ENCODE measurements at regions not wholly inside any gene's neighbourhood (a gene's known extent, or its start where the extent isn't known, plus 50 kb on each side); places are given as distances from the start of the nearest gene placed in this dataset.

- H3K27me3 ChIP-seq: no peaks in the 10 kb centered on the region
- H3K9me3 ChIP-seq: peaks cover 0 to 14% (median 0%) of the 10 kb centered on the region in 3 donors
- no peak for ATAC-seq
- no peak overlapping the region for H3K27ac ChIP-seq
- no peaks in the 10 kb centered on the region for H3K4me1 ChIP-seq
- H3K36me3 ChIP-seq: no peaks in the 10 kb centered on the region
- no peak overlapping the region for H3K4me3 ChIP-seq
- TF ChIP-seq POLR2AphosphoS5 (IDR thresholded peaks at IDR 0.05) (no peak), POLR2A (IDR thresholded peaks at IDR 0.05) (no peak), CTCF (IDR thresholded peaks at IDR 0.05) (no peak), EP300 (IDR thresholded peaks at IDR 0.05) (no peak)
- 47 to 88% methylated on average over 2 of the region's 2 CpGs for WGBS, 2 donors (ENCODE audit: low coverage in 1 of 2)
Measured at GRCh38 chr9:81171689-81172088, 517.7 kb downstream of the TLE1 start.

GRCh38 chr9:81162361-81162760, 527.0 kb downstream of the TLE1 start:
- TF ChIP-seq POLR2AphosphoS5 (IDR thresholded peaks at IDR 0.05) (no peak), POLR2A (IDR thresholded peaks at IDR 0.05) (no peak), CTCF (IDR thresholded peaks at IDR 0.05) (no peak), EP300 (IDR thresholded peaks at IDR 0.05) (no peak)
- Histone ChIP-seq H3K4me1 (no peaks in the 10 kb centered on the region), H3K27ac (no peak overlapping the region), H3K27me3 (no peaks in the 10 kb centered on the region), H3K36me3 (no peaks in the 10 kb centered on the region), H3K9me3 (peaks cover 0 to 6% (median 0%) of the 10 kb centered on the region in 3 donors), H3K4me3 (no peak overlapping the region)
- no peak for ATAC-seq
- 79 to 100% methylated on average over 1 to 8 of the region's 11 CpGs for WGBS, 2 donors (ENCODE audit: low coverage in 1 of 2)

- ATAC-seq: no peak
- Histone ChIP-seq H3K9me3 (no peaks in the 10 kb centered on the region), H3K4me3 (no peak overlapping the region), H3K27ac (no peak overlapping the region), H3K36me3 (no peaks in the 10 kb centered on the region), H3K4me1 (no peaks in the 10 kb centered on the region), H3K27me3 (no peaks in the 10 kb centered on the region)
- TF ChIP-seq CTCF (IDR thresholded peaks at IDR 0.05) (no peak), EP300 (IDR thresholded peaks at IDR 0.05) (no peak), POLR2A (IDR thresholded peaks at IDR 0.05) (no peak), POLR2AphosphoS5 (IDR thresholded peaks at IDR 0.05) (no peak)
Measured at GRCh38 chr9:81156381-81156780, 533.0 kb downstream of the TLE1 start.

GRCh38 chr9:81150016-81150625, 539.2 kb downstream of the TLE1 start:
- Histone ChIP-seq H3K4me3 (no peak overlapping the region), H3K27me3 (no peaks in the 10 kb centered on the region), H3K27ac (no peak overlapping the region), H3K9me3 (no peaks in the 10 kb centered on the region), H3K36me3 (no peaks in the 10 kb centered on the region), H3K4me1 (no peaks in the 10 kb centered on the region)
- ATAC-seq: no peak
- 61 to 85% methylated on average over 2 of the region's 2 CpGs for WGBS, 2 donors (ENCODE audit: low coverage in 1 of 2)
- no peak for TF ChIP-seq CTCF (IDR thresholded peaks at IDR 0.05)

- Histone ChIP-seq H3K9me3 (no peaks in the 10 kb centered on the region), H3K4me1 (no peaks in the 10 kb centered on the region), H3K4me3 (no peak overlapping the region), H3K36me3 (no peaks in the 10 kb centered on the region), H3K27me3 (no peaks in the 10 kb centered on the region), H3K27ac (no peak overlapping the region)
- ATAC-seq: no peak
- TF ChIP-seq EP300 (IDR thresholded peaks at IDR 0.05) (no peak), POLR2AphosphoS5 (IDR thresholded peaks at IDR 0.05) (no peak), POLR2A (IDR thresholded peaks at IDR 0.05) (no peak), CTCF (IDR thresholded peaks at IDR 0.05) (no peak)
- WGBS, 2 donors (ENCODE audit: low coverage in 1 of 2): 96 to 97% methylated on average over 4 of the region's 4 CpGs
Measured at GRCh38 chr9:81146684-81147337, 542.5 kb downstream of the TLE1 start.
